A673 (cell line): ENCODE measurements at regions not wholly inside any gene's neighbourhood (a gene's known extent, or its start where the extent isn't known, plus 50 kb on each side); places are given as distances from the start of the nearest gene placed in this dataset.

ENCODE experiments used
- BruUV-seq: library from RNA; stranded (reverse); fragments of 400-500 nt; replicated peaks from 2 replicates; lab custom pipeline; 2021; lab: Mats Ljungman, UMichigan
- CTCF ChIA-PET: fragments of 300-600 bp; sonication (Branson Sonifier 250); formaldehyde crosslinking; loops from one replicate; lab custom pipeline; 2022; ENCODE audit warnings: antibody characterized with exemption; lab: Charles Lee
- POLR2A ChIA-PET: fragments of 300-600 bp; sonication (Branson Sonifier 250); formaldehyde crosslinking; loops from one replicate; lab custom pipeline; 2022; ENCODE audit warnings: antibody characterized with exemption; ENCODE audit not compliant: low non-redundant PET; lab: Charles Lee
- DNase-seq: peaks from one replicate; pipeline ENCODE4 v3.0.0-alpha.2; 2015; ENCODE audit warnings: low spot score
- H3K27ac ChIP-seq: fragments of 200-600 bp; sonication (generic); 2 replicates; pipeline ENCODE4 v1.5.1; 2016; ENCODE audit warnings: mixed run types, low read depth, mild to moderate bottlenecking, mixed read lengths, antibody characterized with exemption, low read length; ENCODE audit not compliant: poor library complexity, severe bottlenecking
- H3K27me3 ChIP-seq: fragments of 200-600 bp; sonication (generic); replicated peaks from 2 replicates; pipeline ENCODE4 v1.6.1; 2017; ENCODE audit warnings: mixed run types, low read depth, mild to moderate bottlenecking, mixed read lengths, antibody characterized with exemption, low read length; ENCODE audit not compliant: insufficient read depth, poor library complexity
- H3K36me3 ChIP-seq: fragments of 200-600 bp; sonication (generic); 2 replicates; pipeline ENCODE4 v1.6.1; 2016; ENCODE audit warnings: mixed run types, mild to moderate bottlenecking, mixed read lengths, antibody characterized with exemption, low read length; ENCODE audit not compliant: insufficient read depth, poor library complexity, severe bottlenecking
- H3K4me1 ChIP-seq: fragments of 200-600 bp; sonication (generic); 2 replicates; pipeline ENCODE4 v1.6.1; 2017; ENCODE audit warnings: mixed run types, mild to moderate bottlenecking, mixed read lengths, antibody characterized with exemption, low read length; ENCODE audit not compliant: insufficient read depth, poor library complexity, severe bottlenecking
- H3K4me3 ChIP-seq: fragments of 200-600 bp; sonication (generic); 2 replicates; pipeline ENCODE4 v1.5.1; 2016; ENCODE audit warnings: low read depth, mixed run types, mild to moderate bottlenecking, mixed read lengths, low read length; ENCODE audit not compliant: poor library complexity, severe bottlenecking
- H3K9me3 ChIP-seq: fragments of 200-600 bp; sonication (generic); 2 replicates; pipeline ENCODE4 v1.6.1; 2016; ENCODE audit warnings: mixed run types, low read depth, mild to moderate bottlenecking, mixed read lengths, antibody characterized with exemption, low read length; ENCODE audit not compliant: poor library complexity, severe bottlenecking
- CTCF ChIP-seq: fragments of 300-800, 200-600 bp; sonication (generic); conservative IDR thresholded peaks from 2 replicates; pipeline ENCODE4 v1.5.1; 2017; ENCODE audit warnings: low read depth, mild to moderate bottlenecking, antibody characterized with exemption, low read length, moderate library complexity, mixed read lengths
- EZH2 ChIP-seq: fragments of 200-600 bp; sonication (generic); IDR thresholded peaks from 2 replicates; pipeline ENCODE4 v1.6.1; 2017; ENCODE audit warnings: borderline replicate concordance, low read depth, mild to moderate bottlenecking, mixed read lengths, antibody characterized with exemption, low read length; ENCODE audit not compliant: poor library complexity, severe bottlenecking
- intact Hi-C: fragments of 100-400 bp; cut with micrococcal nuclease; formaldehyde crosslinking; loops from one replicate; pipeline ENCODE4 v1.10.0; 2022; ENCODE audit not compliant: unreplicated experiment

- intact Hi-C loops, result no loop called here
- H3K36me3 ChIP-seq, result no peaks in the 10 kb centered on the region
- H3K27ac ChIP-seq, result no peak overlapping the region
- TF ChIP-seq EZH2 (no peak), CTCF (no peak)
- no peaks in the 10 kb centered on the region for H3K27me3 ChIP-seq
- DNase-seq, result no peak
- ChIA-PET POLR2A (no interaction called here), CTCF (no interaction called here)
- H3K4me1 ChIP-seq, result no peaks in the 10 kb centered on the region
- no peak overlapping the region for H3K4me3 ChIP-seq
- no peaks in the 10 kb centered on the region for H3K9me3 ChIP-seq
- BruUV-seq, result no TSS peak
These were observed 382.2 kb downstream of the BCL11B start for GRCh38 chr14:98889836-98890185.

GRCh38 chr14:98890556-98891340 is 381.2 kb downstream of the BCL11B start:
- H3K27me3 ChIP-seq, result no peaks in the 10 kb centered on the region
- ChIA-PET CTCF (no interaction called here), POLR2A (interaction anchor here (0.6 kb wide), 1 partner anchor 27 kb away, joined by 3 read pairs; no protein-coding TSS in a partner anchor)
- no peaks in the 10 kb centered on the region for H3K4me1 ChIP-seq
- no peaks in the 10 kb centered on the region for H3K36me3 ChIP-seq
- intact Hi-C loops, result no loop called here
- no TSS peak for BruUV-seq
- no peaks in the 10 kb centered on the region for H3K9me3 ChIP-seq
- H3K4me3 ChIP-seq, result no peak overlapping the region
- DNase-seq, result no peak
- TF ChIP-seq CTCF, result no peak
- TF ChIP-seq EZH2, result no peak
- H3K27ac ChIP-seq, result no peak overlapping the region

GRCh38 chr14:98893675-98894074 is 378.3 kb downstream of the BCL11B start:
- no peak overlapping the region for H3K27ac ChIP-seq
- ChIA-PET CTCF (no interaction called here), POLR2A (no interaction called here)
- no TSS peak for BruUV-seq
- no peaks in the 10 kb centered on the region for H3K27me3 ChIP-seq
- no peaks in the 10 kb centered on the region for H3K36me3 ChIP-seq
- no peak overlapping the region for H3K4me3 ChIP-seq
- DNase-seq, result no peak
- no peaks in the 10 kb centered on the region for H3K9me3 ChIP-seq
- TF ChIP-seq CTCF (no peak), EZH2 (no peak)
- no peaks in the 10 kb centered on the region for H3K4me1 ChIP-seq
- intact Hi-C loops, result no loop called here
